NCI-H2107 (cell line): ENCODE measurements at regions not wholly inside any gene's neighbourhood (a gene's known extent, or its start where the extent isn't known, plus 50 kb on each side); places are given as distances from the start of the nearest gene placed in this dataset.
"Not testable (repeated sequence)": the region's sequence is repeated elsewhere in the genome, so short reads cannot be mapped to it uniquely, and the experiment has no call there.

ENCODE experiments used
- DNase-seq: peaks from one replicate; lab custom pipeline; 2025; lab: John Stamatoyannopoulos, UW

DNA sequence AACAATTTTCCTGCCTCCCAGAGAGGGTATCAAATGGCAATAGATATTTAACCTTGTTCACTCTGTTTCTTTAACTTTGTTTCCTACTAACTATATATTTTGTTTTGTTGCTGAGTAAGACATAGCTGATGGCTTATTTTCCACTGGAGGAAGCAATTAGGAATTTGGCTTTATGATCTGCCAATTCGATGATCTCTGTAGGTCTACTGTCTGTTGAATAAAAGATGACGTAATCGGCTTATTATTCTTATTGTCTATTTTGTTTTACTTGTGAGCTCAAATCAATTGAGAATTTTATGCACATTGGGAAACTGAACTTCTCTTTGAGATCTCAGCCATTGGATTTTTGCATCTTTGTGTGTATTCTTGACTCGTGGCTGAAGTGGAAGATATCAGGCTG is 862.6 kb downstream of the EFNB2 start:
- no peak for DNase-seq

DNA sequence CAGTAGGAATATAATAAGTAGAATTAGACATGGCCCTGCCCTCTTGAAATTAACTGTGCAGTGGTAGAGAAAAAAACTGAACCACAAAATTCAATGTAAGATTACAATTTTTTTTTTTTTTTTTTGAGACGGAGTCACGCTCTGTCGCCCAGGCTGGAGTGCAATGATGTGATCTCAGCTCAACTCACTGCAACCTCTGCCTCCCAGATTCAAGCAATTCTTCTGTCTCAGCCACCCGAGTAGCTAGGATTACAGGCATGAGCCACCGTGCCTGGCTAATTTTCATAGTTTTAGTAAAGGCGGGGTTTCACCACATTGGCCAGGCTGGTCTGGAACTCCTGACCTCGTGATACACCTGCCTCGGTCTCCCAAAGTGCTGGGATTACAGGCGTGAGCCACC is 864.3 kb downstream of the EFNB2 start:
- not testable (repeated sequence) for DNase-seq

DNA sequence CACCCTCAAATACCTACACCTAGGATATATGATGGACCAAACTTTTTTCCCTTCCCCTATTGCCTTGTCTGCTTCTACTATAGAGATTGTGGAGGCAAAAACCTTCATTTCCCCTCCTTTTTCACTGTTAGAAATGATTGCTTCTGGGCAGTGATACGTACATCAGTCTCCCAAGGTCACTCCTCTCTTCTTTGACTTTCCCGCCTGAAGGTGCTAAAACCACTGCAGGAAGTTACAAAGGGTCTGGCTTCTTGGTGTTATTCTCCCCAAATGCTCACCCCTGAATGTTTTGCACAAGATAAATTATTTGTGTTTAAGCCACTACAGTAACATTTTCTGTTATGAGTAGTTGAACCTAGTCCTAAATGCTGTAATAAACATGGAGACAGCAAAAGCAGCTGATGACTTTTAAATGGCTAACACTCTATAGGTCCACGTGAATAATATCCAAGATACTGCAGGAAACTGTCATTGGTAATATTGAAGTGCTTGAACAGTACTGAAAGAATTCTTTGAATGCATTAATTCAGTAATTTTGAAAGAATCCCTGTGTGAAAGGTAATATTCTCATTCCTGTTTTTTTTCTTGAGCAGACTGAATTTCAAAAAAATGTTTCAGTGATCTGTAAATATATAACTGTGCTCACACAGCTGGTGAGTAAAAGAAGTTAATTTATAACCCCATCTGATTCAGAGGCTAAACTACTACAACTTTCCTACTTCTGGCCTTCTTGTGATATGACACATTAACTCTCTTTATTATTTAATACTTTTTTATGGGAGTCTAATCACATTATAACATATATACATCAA is 865.1 kb downstream of the EFNB2 start:
- DNase-seq: no peak

DNA sequence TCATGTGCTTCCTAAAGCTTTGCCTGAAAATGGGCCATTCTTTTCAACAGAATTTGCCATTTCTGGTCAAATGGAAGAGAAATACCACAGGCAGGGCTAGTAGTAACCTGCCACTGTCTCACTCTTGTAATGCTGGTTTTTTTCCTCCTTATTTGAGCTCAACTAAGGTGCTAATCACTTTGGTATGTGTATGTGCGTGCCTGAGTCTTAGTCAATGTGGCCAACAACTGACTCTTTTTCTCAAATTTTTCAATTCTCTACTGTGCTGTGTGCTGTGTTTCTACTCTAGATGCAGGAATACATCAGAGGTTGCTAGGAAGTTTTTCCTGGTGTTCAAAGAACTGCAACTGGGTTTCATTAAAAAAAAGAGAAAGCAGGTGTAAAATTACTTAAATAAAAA is 870.2 kb downstream of the EFNB2 start:
- no peak for DNase-seq

DNA sequence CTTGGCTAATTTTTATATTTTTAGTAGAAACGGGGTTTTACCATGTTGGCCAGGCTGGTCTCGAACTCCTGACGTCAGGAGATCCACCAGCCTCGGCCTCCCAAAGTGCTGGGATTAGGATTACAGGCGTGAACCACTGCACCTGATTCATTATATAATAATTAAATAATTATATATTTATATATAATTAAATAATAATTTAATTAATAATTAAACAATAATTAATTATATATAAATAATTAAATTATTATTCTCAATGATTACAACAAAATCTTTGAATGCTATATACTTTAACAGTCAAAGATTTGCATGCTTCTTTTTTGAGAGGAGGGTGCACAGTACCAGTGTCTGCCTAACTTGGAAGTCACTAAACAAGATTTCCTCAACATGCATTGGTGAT is 872.3 kb downstream of the EFNB2 start:
- DNase-seq: no peak

DNA sequence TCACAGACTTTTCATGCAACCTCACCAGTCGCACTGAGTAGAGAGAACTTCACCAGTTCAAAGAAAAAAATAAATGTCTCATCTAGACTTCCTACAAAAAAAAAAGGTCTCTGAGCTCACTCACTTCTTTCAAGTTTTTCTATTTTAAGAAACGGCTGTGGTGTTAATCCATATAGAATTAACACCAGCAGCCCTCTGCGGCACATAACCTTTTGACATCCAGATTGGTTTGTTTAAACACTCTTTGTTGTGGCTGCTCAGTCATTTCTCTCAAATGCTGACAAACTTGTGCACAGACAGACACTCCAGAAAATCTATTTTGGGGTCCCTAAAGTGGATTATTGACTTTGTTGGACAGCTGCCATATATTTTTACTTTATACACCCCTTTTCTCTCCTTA is 874.9 kb downstream of the EFNB2 start:
- no peak for DNase-seq

DNA sequence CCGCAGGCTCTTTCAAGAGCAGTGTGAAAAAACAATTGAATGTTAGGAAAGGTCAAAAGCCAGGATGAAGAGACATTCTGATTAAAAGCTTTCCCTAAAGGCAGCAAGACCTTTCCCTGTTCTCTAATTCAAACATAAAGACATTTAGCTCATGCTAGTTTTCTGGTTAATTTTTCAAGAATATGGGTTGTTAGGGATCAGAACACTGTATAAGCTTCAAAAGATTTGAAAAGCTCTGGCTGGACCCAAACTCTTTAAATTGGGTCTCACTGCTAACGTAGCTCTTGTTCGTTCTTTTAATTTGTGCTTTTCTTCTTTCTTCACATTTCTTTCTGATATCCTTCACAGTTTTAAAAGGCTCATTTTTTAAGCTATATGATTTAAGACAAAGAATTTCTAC is 877.0 kb downstream of the EFNB2 start:
- no peak for DNase-seq

DNA sequence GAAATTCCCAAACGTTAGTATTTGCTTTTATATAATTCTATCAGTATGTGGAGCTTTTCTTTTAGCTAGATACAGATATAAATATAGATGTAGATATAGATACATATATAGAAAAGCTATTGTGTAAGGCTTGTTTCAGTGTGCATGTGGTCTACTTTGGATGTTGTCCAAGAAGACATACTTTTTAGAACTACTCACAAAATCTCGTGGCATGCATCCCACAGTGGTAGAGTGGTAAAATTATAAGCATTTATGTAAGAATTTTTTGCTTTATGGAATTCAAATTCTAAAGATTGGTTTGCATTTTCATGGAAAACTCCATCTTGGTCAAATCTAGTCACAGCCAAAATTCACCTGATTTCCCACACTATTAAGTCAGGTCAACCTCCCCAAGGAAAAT is 880.4 kb downstream of the EFNB2 start:
- DNase-seq: no peak

DNA sequence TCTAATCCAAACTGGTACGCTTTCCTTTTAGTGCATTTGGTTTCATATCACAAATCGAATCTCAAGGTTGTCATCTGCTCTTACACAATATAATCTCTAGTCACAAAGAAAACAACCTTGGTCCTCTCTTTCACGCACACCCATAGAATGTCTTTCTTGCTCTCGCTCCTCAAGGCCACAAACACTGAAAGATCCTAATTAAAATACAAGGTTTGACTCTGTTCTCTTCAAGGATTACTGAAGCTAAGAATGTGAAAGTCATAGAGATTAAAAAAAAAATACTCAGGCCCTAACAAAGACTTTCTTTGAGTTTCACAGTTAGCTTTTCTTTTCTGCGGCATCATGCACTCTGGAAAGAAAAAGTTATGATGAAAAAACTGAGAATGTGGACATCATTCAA is 891.5 kb downstream of the EFNB2 start:
- DNase-seq: no peak

DNA sequence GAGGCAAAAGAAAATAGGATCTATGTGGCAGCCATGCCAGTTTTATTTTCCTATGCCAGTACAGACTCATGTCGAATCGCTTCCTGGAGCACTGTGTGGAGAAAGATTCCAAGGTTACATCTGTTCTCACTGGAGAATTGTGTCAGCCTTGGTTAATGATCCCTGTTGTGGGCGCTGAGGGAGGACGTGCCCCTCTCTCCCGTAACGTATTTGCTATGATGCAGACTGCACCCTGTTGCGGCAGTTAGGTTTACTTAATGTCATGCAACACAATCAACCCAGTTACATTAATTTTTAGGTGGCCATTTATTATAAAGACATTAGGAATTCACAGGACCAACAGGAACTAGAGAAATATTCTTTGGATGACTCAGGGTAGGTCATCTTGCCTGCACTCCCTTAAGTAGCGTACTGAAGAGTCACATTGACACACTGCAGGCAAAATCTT is 892.9 kb downstream of the EFNB2 start:
- no peak for DNase-seq

DNA sequence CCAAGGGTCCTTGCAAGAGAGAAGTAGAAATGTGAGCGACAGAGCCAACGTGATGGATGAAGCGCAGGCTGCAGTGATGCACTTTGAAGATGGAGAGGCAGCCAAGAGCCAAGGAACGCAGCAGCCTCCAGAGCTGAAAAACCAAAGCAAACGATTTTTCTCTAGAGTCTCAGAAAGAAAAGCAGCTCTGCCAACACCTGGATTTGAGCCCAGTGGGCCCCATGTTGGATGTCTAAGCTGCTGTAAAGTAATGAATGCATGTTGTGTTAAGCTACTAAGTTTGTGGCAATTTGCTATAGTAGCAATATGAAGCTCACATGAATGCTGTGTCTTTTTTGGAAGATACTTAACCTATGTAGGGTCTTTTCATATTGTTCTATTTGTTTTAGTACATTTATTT is 894.3 kb downstream of the EFNB2 start:
- DNase-seq: no peak

DNA sequence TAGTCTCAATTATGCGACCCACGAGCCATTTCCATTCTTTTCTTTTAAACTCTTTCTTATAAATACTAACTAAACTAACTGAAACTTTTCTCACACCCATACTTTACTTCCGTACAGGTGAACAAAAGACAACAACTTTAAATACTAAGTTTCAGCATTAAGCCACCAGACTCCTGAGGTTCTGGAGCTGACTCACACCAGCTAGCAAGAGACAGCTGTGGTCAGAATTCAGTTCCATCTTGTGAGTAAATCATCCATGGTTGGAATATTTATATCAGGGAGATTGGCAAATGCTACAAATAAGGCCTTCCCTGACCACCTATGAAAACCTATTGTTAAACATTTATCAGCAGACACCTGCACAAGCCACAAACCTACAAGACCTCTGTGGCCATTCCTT is 897.0 kb downstream of the EFNB2 start:
- DNase-seq: no peak

DNA sequence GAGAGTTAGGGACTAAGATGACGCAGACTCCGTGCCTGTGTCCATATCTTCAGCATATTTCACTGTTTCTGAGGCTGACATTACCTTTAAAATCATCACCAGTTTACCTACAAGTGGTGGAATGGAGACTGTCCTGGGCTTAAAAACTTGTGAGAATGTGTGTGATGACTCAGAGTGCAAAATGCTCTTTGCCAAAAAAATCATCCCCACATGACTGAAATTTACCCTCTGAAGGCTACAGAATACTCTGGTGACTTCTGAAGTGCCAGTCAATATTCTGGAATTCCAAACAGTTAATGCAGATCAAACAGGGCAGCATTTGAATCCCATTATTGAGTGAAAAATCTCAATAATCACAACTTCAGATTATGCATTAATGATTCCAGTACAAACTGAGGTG is 901.4 kb downstream of the EFNB2 start:
- DNase-seq: no peak

DNA sequence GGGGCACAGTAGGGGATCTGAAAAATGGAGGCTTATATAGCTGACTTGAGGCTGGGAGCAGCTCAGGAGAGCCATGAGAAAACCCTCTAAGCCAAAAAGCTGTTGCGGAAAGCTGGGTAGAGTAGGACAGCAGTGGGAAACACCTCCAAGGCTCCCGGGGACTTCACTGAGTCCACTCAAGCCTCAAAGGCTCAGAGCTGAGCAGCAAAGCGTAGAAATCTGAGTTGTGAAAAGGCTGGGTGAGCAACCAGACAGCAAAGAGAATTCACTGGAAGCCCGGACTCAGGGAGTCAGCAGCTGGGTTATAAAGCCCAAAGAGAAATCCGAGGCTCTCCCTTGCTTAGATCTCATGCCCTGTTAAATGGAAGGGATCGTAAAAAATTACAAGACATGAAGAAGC is 905.0 kb downstream of the EFNB2 start:
- no peak for DNase-seq

DNA sequence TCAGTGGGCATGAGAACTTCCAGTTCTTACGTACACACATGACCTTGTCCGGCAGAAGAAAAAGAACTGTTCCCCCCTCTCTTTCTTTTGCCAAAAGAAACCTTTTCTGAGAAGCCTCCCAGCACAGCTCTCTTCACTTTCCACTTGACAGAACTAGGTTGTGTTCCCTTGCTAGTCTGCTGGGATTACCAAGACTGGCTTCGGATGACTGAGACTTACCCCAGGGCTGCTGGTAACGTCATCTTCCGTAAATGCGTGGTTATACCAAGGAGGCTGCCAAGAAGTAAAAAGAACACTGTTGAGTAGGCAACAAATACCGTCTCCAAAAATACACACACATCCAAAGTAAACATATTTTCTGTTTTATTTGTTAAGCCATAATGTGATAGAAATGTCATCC is 908.2 kb downstream of the EFNB2 start:
- no peak for DNase-seq

DNA sequence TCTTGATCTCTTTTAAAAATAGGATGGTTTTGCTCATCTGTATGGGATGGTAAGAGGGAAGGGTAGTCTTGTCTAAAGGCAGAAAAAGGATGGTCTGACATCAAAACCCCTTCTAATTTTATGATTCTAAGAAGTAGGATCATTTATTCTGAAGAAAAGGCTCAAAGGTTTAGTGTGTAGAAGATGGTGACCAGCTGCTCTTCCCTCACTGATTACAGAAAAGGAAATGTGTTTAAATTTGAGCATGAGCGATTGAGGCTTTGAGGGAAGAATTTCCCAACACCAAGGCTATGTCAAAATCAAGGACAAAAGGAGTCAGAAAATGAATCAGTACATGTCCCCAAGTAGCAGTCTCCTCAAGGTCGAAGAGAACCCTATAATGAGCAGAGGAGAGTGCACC is 909.8 kb downstream of the EFNB2 start:
- DNase-seq: no peak

DNA sequence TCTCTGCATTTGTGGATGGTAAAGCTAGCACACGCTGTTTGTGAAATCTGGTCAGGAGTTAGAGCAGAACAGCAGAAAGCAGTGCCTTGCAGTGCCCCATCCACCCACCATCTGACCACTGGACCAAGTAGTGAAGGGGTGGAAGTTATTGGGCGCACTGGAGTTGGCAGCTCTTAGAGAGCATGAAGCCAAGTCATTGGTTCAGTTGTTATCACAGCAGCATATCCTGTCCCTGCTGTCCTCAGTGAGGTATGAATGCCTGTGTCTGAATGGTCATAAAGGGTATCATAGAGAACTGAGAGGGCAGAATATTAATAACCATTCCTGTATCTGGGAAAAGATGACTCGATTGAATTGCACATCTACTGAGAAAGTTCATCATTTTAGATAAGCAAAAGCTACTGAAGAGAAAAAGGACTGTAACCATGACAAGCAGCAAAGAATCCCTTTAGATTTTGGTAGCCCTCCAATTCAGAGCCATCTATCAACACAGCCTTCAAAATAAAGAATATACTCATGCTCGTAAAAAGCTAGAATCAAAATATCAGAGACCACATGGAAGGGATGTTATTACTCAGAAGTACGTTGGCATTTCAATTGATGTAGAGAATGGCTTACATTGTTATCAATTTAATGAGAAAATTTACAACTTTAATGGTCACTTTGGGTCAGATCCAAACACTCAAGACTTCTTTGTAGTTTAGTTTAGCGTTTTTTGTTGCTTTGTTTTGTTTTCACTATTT is 919.0 kb downstream of the EFNB2 start:
- DNase-seq: no peak

DNA sequence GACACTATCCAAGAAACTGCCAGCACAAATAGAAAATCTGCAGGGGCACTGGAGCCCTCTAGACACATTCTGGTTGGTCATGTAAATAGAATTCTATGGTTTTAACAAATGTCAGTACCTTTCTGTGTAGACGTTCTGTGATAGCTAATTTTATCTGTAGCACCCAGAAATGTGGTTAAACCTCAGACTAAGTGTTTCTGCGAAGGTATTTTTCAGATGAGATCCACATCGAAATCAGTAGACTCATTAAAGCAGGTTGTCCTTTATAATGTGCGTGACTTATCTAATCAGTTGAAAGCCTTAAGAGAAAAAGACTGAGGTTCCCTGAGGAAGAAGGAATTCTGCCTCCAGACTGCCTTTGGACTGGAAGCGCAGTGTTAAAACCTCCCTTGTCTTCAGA is 922.9 kb downstream of the EFNB2 start:
- DNase-seq: no peak

DNA sequence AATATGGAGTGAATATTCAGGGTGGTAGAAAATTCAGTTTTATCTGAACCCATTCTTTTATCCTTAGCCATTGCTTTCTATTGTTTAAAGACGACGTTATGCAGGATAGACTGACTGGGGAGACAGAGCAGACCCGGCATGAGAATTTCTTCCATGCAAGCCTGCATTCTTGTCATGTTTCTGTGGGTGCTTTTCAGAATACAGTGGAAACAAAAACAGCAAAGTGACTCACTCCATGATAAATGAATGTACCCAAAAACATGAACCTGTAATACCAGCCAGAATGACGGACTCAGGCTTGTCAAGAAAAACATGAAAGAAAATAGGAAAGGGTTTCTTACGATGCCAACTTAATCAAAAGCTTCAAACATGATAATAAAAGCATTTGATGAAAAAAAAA is 924.0 kb downstream of the EFNB2 start:
- DNase-seq: no peak

DNA sequence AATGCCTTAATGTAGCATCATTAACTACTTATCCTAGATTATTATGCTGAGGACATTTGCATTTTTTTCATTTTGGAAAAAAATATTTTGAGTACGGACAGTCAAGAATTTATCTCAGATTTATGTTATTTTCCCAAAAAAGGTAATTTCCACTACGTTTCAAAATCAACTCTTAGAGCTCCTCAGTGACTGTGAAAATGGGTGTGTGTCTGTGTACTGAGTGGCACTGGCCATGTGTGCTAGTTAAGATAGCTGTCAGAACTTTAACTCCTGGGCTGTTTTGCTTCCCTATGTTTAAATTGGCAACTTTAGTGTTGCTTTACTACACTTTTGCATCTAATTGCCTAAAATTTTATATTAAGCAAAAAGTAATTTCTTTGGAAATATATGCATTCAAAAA is 927.4 kb downstream of the EFNB2 start:
- DNase-seq: no peak

DNA sequence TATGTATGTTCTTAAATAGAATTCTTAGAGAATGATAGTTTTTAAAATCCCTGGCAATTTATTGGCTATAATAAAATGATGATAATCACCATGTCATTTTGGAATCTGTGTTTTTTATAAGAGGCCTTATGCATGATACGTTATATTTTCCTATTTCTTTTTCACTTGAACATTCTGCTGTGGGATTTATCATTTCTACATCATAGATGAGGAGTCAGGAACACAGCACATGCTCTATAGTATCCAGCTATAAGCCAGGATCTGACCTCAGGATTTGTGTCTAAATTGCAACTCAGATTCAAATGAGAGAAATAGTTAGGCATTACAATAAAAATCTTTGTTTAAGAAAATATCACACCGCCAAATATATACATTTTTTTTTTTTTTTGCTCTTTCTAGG is 928.0 kb downstream of the EFNB2 start:
- DNase-seq: no peak

DNA sequence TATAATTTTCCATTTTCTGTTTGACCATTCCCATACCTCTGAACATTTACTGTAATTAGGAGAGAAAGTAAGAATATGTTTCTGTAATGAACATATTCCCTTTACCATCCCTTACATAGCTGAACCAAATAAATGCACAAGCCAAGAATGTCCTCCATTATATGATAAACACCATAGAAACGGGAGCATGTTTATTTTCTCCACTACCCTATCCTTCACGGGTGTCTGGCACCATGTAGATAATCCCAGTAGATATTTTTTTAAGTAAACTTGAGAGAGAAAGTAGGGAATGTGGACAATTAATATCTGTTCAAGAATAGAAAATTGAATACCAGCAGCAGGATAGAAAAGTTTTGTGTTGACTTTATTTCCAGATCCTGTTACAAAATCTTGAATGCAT is 928.4 kb downstream of the EFNB2 start:
- no peak for DNase-seq

DNA sequence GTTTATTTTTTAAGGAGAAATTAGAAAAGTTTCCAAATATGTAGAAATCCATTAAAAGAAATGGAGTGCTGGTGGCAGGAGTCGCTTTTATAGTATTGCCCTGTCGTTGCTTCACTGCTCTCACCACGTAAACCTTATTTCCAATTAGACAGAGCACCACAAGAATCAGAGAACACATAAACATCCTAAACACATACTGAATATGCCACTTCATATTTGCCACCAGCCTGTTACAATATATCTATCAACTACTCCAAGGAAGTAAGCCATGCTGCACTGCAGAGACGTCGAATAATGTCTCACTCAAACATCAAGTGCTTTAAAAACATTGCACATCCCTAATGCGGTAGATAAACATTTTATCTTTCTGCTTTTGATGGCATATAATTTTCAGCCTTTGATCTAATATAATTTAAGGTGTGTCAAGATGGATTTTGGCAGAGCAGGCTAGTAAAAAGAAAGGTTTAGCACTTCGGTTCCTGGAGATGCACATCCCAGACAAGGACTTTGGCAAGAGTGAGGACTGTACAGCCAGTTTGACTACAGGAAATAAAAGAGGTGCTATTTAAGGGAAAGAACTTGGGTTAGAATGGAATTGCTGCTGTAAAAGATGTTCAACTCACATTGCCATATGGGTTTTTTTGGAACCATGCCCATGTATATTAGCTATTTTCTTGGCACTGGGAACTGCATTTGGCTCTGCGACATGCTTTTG is 932.3 kb downstream of the EFNB2 start:
- no peak for DNase-seq
